HCT116 (cell line): ENCODE measurements at regions not wholly inside any gene's neighbourhood (a gene's known extent, or its start where the extent isn't known, plus 50 kb on each side); places are given as distances from the start of the nearest gene placed in this dataset.

Experiments
- ATAC-seq: fragments of 200-7000 bp; cut with Tn5 transposase; 2 replicates; pipeline ENCODE4 v1.9.1; 2020; ENCODE audit warnings: mild to moderate bottlenecking, moderate library complexity
- BruUV-seq: library from RNA; stranded (reverse); fragments of 400-500 nt; replicated peaks from 2 replicates; lab custom pipeline; 2021; lab: Mats Ljungman, UMichigan
- CTCF ChIA-PET: fragments of 300-600 bp; sonication (Branson Sonifier 250); formaldehyde crosslinking; loops from one replicate; lab custom pipeline; 2021; ENCODE audit warnings: antibody characterized with exemption; lab: Charles Lee
- POLR2A ChIA-PET: fragments of 300-600, 350-600 bp; sonication (Branson Sonifier 250); formaldehyde crosslinking; loops from one replicate; lab custom pipeline; 2021; ENCODE audit warnings: antibody characterized with exemption; lab: Charles Lee
- RAD21 ChIA-PET, 2 experiments: fragments of 300-600 bp; sonication (Branson Sonifier 250); formaldehyde crosslinking; loops; one replicate each; lab custom pipeline; 2023; ENCODE audit warnings: low total read pairs in 2 of 2; ENCODE audit not compliant: uncharacterized antibody in 2 of 2, unreplicated experiment in 2 of 2, low non-redundant PET in 1 of 2; lab: Charles Lee
- DNase-seq: peaks from one replicate; pipeline ENCODE4 v3.0.0-alpha.2; 2010; ENCODE audit warnings: low read depth, low spot score
- H2AFZ ChIP-seq: fragments of 200-600 bp; shearing (Covaris generic), sonication (generic); 2 replicates; pipeline ENCODE4 v1.6.1; 2017; ENCODE audit warnings: low read depth, mixed run types, mixed read lengths, antibody characterized with exemption, low read length; ENCODE audit not compliant: poor library complexity, severe bottlenecking
- H3K27ac ChIP-seq: 2 replicates; pipeline ENCODE4 v1.5.1; 2012; ENCODE audit warnings: low read depth, low read length
- H3K27me3 ChIP-seq: fragments of 200-600 bp; sonication (generic); 2 replicates; pipeline ENCODE4 v1.6.1; 2016; ENCODE audit warnings: mixed run types, low read length, mixed read lengths; ENCODE audit not compliant: insufficient read depth
- H3K36me3 ChIP-seq, 2 experiments: fragments of 200-500 bp in 1 of 2; fragments of 200-600 bp in 1 of 2; sonication (Bioruptor generic) in 1 of 2; sonication (generic) in 1 of 2; 2 replicates each; pipeline versions ENCODE4 v1.5.1 to v1.6.1; 2014 to 2016; ENCODE audit warnings: low read length in 2 of 2, inconsistent platforms in 1 of 2, mixed read lengths in 1 of 2, mixed run types in 1 of 2; ENCODE audit not compliant: insufficient read depth in 2 of 2, control insufficient read depth in 1 of 2
- H3K4me1 ChIP-seq, 2 experiments: fragments of 200-600 bp in 1 of 2; sonication (generic) in 1 of 2; 2 replicates each; pipeline versions ENCODE4 v1.5.1 to v1.6.1; 2012 to 2017; ENCODE audit warnings: low read length in 2 of 2, inconsistent platforms in 1 of 2, mild to moderate bottlenecking in 1 of 2, mixed read lengths in 1 of 2, mixed run types in 1 of 2, moderate library complexity in 1 of 2; ENCODE audit not compliant: insufficient read depth in 2 of 2, control insufficient read depth in 1 of 2
- H3K4me2 ChIP-seq: fragments of 200-600 bp; sonication (generic); 2 replicates; pipeline ENCODE4 v1.6.1; 2017; ENCODE audit warnings: mixed run types, low read length, mixed read lengths
- H3K4me3 ChIP-seq, 2 experiments: fragments of 200-600 bp in 1 of 2; sonication (generic) in 1 of 2; replicated peaks in 1 of 2; 2 replicates each; pipeline ENCODE4 v1.5.1; 2011 to 2016; ENCODE audit warnings: low read length in 2 of 2, control low read depth in 1 of 2, low read depth in 1 of 2, mild to moderate bottlenecking in 1 of 2, mixed read lengths in 1 of 2, mixed run types in 1 of 2
- H3K79me2 ChIP-seq: fragments of 200-600 bp; sonication (generic); 2 replicates; pipeline ENCODE4 v1.6.1; 2017; ENCODE audit warnings: mild to moderate bottlenecking, mixed run types, low read length, moderate library complexity, mixed read lengths; ENCODE audit not compliant: insufficient read depth
- H3K9ac ChIP-seq: fragments of 200-600 bp; sonication (generic); 2 replicates; pipeline ENCODE4 v1.6.1; 2016; ENCODE audit warnings: low read length, mixed read lengths
- H3K9me2 ChIP-seq: fragments of 200-600 bp; sonication (generic), shearing (Covaris generic); 2 replicates; pipeline ENCODE4 v1.6.1; 2017; ENCODE audit warnings: mixed run types, mild to moderate bottlenecking, moderate library complexity; ENCODE audit not compliant: insufficient read depth
- H3K9me3 ChIP-seq, 2 experiments: fragments of 200-500 bp in 1 of 2; fragments of 200-600 bp in 1 of 2; sonication (Bioruptor generic) in 1 of 2; sonication (generic) in 1 of 2; 2 replicates each; pipeline ENCODE4 v1.6.1; 2014 to 2017; ENCODE audit warnings: low read length in 2 of 2, mixed read lengths in 2 of 2, inconsistent platforms in 1 of 2, low read depth in 1 of 2, mild to moderate bottlenecking in 1 of 2, mixed run types in 1 of 2, moderate library complexity in 1 of 2; ENCODE audit not compliant: control insufficient read depth in 1 of 2, insufficient read depth in 1 of 2
- H4K20me1 ChIP-seq: fragments of 200-600 bp; sonication (generic), shearing (Covaris generic); 2 replicates; pipeline ENCODE4 v1.6.1; 2017; ENCODE audit warnings: mixed run types, mild to moderate bottlenecking, moderate library complexity; ENCODE audit not compliant: insufficient read depth
- CBX3 ChIP-seq: IDR thresholded peaks from 2 replicates; pipeline ENCODE4 v1.6.1; 2012; ENCODE audit warnings: low read depth
- CTCF ChIP-seq, 3 experiments: fragments of 200-600 bp in 1 of 3; sonication (generic) in 1 of 3; IDR thresholded peaks in 2 of 3; conservative IDR thresholded peaks in 1 of 3; 2 replicates each; pipeline ENCODE4 v1.5.1; 2012 to 2017; ENCODE audit warnings: low read depth in 2 of 3, low read length in 2 of 3, antibody characterized with exemption in 1 of 3, borderline replicate concordance in 1 of 3, control low read depth in 1 of 3, mild to moderate bottlenecking in 1 of 3, mixed read lengths in 1 of 3, mixed run types in 1 of 3, moderate library complexity in 1 of 3; ENCODE audit not compliant: insufficient read depth in 1 of 3
- EZH2 ChIP-seq: fragments of 200-600 bp; sonication (generic); IDR thresholded peaks from 2 replicates; pipeline ENCODE4 v1.6.1; 2017; ENCODE audit warnings: antibody characterized with exemption, mixed run types
- EZH2phosphoT487 ChIP-seq: fragments of 200-600 bp; IDR thresholded peaks from 2 replicates; pipeline ENCODE4 v1.6.1; 2018; ENCODE audit warnings: antibody characterized with exemption, borderline replicate concordance
- FOSL1 ChIP-seq: IDR thresholded peaks from 2 replicates; pipeline ENCODE4 v1.6.1; 2012; ENCODE audit warnings: low read depth
- JUND ChIP-seq: IDR thresholded peaks from 2 replicates; pipeline ENCODE4 v1.6.1; 2012
- POLR2A ChIP-seq: IDR thresholded peaks from 2 replicates; pipeline ENCODE4 v1.7.0; 2011; ENCODE audit warnings: borderline replicate concordance; ENCODE audit not compliant: insufficient read depth, insufficient read length; ENCODE audit errors: extremely low read depth
- TCF7L2 ChIP-seq: IDR thresholded peaks from 2 replicates; pipeline ENCODE4 v1.7.0; 2011; ENCODE audit warnings: borderline replicate concordance, inconsistent platforms; ENCODE audit not compliant: insufficient read depth, insufficient read length; ENCODE audit errors: extremely low read depth
- YY1 ChIP-seq: IDR thresholded peaks from 2 replicates; pipeline ENCODE4 v1.6.1; 2011; ENCODE audit warnings: low read length, low read depth, moderate library complexity, mild to moderate bottlenecking; ENCODE audit not compliant: insufficient replicate concordance; ENCODE audit errors: extremely low read depth
- ZBTB33 ChIP-seq: IDR thresholded peaks from 2 replicates; pipeline ENCODE4 v1.6.1; 2011; ENCODE audit warnings: mild to moderate bottlenecking, low read length, moderate library complexity; ENCODE audit not compliant: insufficient replicate concordance; ENCODE audit errors: extremely low read depth
- intact Hi-C: fragments of 100-400 bp; cut with micrococcal nuclease; formaldehyde crosslinking; loops from 2 replicates; pipeline ENCODE4 v1.10.0; 2022

GRCh38 chr19:27935669-27936068, 1277.3 kb downstream of the UQCRFS1 start:
- TF ChIP-seq TCF7L2 (no peak), ZBTB33 (no peak), YY1 (no peak), EZH2phosphoT487 (no peak), FOSL1 (no peak), CBX3 (no peak), POLR2A (no peak), JUND (no peak), EZH2 (no peak), CTCF (IDR thresholded peaks at IDR 0.05 in 2 of 3, conservative IDR thresholded peaks at IDR 0.05 in 1 of 3; ENCODE audit: borderline replicate concordance in 1 of 3, insufficient read depth in 1 of 3, low read depth in 2 of 3, low read length in 2 of 3) (no peak)

More at GRCh38 chr19:27935669-27936068, 1277.3 kb downstream of the UQCRFS1 start:
- no peaks in the 10 kb centered on the region for H3K9me2 ChIP-seq
- H3K79me2 ChIP-seq, result no peaks in the 10 kb centered on the region
- H3K36me3 ChIP-seq, result no peaks in the 10 kb centered on the region; a peak in 1 of 4 replicates
- RAD21 ChIA-PET, result no interaction called here
- POLR2A ChIA-PET, result no interaction called here
- intact Hi-C loops, result no loop called here
- H3K4me1 ChIP-seq, result no peaks in the 10 kb centered on the region
- H2AFZ ChIP-seq, result no peak overlapping the region
- no peaks in the 10 kb centered on the region for H4K20me1 ChIP-seq
- no peak for DNase-seq
- peaks cover 0 to 28% of the 10 kb centered on the region in 2 experiments; a peak in 3 of 4 replicates for H3K9me3 ChIP-seq
- no peak overlapping the region for H3K9ac ChIP-seq
- no peak overlapping the region for H3K4me3 ChIP-seq
- H3K4me2 ChIP-seq, result no peak overlapping the region
- no TSS peak for BruUV-seq
- no peak for ATAC-seq
- H3K27ac ChIP-seq, result no peak overlapping the region
- CTCF ChIA-PET, result no interaction called here
- no peaks in the 10 kb centered on the region for H3K27me3 ChIP-seq
